ENCODE measurements at regions not wholly inside any gene's neighbourhood (a gene's known extent, or its start where the extent isn't known, plus 50 kb on each side); places are given as distances from the start of the nearest gene placed in this dataset.

DNA sequence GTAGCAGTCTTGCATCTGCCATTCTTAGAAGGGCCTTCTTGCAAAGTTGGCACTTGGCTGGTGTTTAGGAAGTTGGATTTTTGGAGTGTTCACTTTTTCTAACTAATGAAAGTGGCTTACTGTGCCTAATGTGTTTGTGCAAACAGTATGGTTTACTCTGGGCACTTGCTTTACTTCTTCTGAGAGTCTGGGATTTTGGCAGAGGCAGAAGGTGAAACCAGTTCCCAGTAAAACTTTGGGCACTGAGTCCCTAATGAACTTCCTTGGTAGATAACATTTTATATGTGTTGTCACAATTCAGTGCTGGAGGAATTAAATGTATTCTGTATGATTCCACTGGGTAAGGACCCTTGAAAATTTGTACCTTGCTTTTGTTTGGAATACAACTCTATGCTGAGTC is 155.7 kb downstream of the FAM170A start:
- Histone ChIP-seq H3K27me3 (replicated peaks; ENCODE audit: control insufficient read depth, insufficient read depth, low read length) (no peaks in the 10 kb centered on the region), H3K36me3 (ENCODE audit: control insufficient read depth, insufficient read depth, low read length) (no peaks in the 10 kb centered on the region), H3K4me3 (replicated peaks; ENCODE audit: low read depth, low read length) (no peak overlapping the region)
- DNase-seq (ENCODE audit: extremely low read depth, insufficient read length) = no peak
- TF ChIP-seq, protein P1, sequence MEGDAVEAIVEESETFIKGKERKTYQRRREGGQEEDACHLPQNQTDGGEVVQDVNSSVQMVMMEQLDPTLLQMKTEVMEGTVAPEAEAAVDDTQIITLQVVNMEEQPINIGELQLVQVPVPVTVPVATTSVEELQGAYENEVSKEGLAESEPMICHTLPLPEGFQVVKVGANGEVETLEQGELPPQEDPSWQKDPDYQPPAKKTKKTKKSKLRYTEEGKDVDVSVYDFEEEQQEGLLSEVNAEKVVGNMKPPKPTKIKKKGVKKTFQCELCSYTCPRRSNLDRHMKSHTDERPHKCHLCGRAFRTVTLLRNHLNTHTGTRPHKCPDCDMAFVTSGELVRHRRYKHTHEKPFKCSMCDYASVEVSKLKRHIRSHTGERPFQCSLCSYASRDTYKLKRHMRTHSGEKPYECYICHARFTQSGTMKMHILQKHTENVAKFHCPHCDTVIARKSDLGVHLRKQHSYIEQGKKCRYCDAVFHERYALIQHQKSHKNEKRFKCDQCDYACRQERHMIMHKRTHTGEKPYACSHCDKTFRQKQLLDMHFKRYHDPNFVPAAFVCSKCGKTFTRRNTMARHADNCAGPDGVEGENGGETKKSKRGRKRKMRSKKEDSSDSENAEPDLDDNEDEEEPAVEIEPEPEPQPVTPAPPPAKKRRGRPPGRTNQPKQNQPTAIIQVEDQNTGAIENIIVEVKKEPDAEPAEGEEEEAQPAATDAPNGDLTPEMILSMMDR (IDR thresholded peaks at IDR 0.05; ENCODE audit: insufficient read depth, low read length, poor library complexity, severe bottlenecking) = no peak

DNA sequence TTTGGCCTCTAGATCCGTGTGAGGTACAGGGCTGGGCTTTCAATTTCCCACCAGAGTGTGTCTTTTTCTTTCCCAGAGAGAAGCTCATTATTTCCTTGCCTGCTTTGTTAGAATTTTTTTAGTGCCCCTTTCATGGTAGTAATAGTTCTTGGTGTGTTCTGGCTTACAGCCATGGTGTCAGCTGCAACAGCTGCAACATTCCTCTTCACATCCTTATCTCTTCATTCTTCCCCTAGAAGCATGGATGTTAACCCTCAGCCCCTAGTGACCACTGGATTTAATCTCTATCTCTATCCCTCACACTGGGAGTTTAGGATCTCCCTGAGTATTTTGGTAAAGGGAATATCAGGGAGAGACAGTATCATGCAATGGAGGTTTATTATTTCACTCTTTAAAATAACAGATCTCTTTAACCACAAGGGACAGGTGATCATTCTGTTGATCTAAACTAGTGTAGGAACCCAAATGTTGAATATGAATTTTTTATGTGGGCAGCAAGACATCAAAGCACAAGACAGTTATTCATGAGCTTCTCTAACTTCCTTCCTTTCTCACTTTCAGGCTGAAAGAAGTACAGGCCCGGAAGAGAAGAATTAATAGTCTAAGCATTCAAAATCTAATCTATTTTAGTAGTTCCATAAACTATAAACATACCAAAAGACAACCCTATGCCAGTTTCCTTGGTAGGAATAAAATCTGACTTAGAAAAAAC is 160.2 kb downstream of the FAM170A start:
- Histone ChIP-seq H3K27me3 (replicated peaks; ENCODE audit: control insufficient read depth, insufficient read depth, low read length) (no peaks in the 10 kb centered on the region), H3K36me3 (ENCODE audit: control insufficient read depth, insufficient read depth, low read length) (no peaks in the 10 kb centered on the region), H3K4me3 (replicated peaks; ENCODE audit: low read depth, low read length) (no peak overlapping the region)
- no peak for DNase-seq (ENCODE audit: extremely low read depth, insufficient read length)
- TF ChIP-seq, protein P1 (IDR thresholded peaks at IDR 0.05; ENCODE audit: insufficient read depth, low read length, poor library complexity, severe bottlenecking) = no peak

DNA sequence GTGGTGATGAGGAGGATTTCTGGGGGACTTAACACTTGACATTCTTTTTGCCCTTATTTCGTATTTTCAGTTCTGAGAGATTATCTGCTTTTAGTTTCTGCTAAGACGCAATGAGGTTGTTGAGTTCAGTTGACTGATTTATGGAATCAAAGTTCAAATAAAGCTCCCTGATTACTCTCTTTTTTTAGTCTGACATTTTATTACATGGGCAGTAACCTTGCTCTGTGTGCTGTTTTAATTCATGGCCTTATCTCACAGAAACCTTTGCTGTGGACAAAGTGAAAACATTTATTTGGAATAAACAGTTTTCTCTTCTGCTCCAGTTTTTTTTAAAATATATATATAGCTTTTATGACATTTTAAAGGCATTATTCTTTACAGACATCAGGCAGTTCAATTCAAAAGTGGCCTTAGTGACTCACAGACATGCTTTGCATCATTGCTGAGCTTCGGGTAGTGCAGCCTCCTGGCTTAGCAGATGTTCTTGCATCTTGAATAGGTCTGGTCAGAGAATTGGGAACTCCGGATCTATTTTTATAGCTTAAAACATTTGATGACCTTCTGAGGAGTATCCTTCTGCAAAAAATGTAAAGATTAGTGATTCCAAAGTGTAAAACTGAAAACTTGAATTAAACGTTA is 162.9 kb downstream of the FAM170A start:
- Histone ChIP-seq H3K4me3 (replicated peaks; ENCODE audit: low read depth, low read length) (no peak overlapping the region), H3K36me3 (ENCODE audit: control insufficient read depth, insufficient read depth, low read length) (no peaks in the 10 kb centered on the region), H3K27me3 (replicated peaks; ENCODE audit: control insufficient read depth, insufficient read depth, low read length) (no peaks in the 10 kb centered on the region)
- no peak for DNase-seq (ENCODE audit: extremely low read depth, insufficient read length)
- TF ChIP-seq, protein P1 (IDR thresholded peaks at IDR 0.05; ENCODE audit: insufficient read depth, low read length, poor library complexity, severe bottlenecking) = no peak

DNA sequence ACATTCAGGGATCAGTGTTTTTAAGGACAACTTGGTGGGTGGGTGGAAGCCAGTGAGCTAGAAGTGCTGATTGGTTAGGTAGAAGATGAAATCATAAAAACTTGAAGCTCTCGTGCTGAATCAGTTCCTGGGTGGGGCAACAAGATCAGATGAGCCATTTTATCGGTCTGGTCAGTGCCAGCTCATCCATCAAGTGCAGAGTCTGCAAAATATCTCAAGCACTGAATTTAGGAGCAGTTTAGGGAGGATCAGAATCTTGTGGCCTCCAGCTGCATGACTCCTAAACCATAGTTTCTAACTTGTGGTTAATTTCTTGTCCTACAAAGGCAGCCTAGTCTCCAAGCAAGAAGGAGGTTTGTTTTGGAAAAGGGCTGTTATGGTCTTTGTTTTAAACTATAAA is 166.4 kb downstream of the FAM170A start:
- TF ChIP-seq, protein P1 (IDR thresholded peaks at IDR 0.05; ENCODE audit: insufficient read depth, low read length, poor library complexity, severe bottlenecking) = no peak
- Histone ChIP-seq H3K36me3 (ENCODE audit: control insufficient read depth, insufficient read depth, low read length) (no peaks in the 10 kb centered on the region), H3K4me3 (replicated peaks; ENCODE audit: low read depth, low read length) (no peak overlapping the region), H3K27me3 (replicated peaks; ENCODE audit: control insufficient read depth, insufficient read depth, low read length) (no peaks in the 10 kb centered on the region)
- DNase-seq (ENCODE audit: extremely low read depth, insufficient read length) = no peak

DNA sequence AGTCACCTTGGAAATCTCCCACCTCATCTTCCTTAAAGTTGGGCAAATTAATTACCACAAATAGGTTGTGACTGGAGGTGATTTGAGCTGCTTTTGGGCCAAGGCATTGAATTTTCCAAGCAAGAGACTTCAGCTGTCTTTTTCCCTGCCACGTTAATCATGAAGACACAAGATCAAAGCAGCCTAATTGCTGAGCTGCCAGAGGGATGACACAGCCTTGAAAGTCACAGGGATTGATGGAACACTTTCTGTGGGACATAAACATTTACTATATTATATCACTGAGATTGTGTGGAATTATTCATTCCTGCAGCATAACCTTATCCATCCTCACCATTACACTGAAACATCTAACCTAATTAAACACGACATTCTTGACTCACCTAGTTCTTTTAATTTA is 172.2 kb downstream of the FAM170A start:
- no peak for DNase-seq (ENCODE audit: extremely low read depth, insufficient read length)
- Histone ChIP-seq H3K36me3 (ENCODE audit: control insufficient read depth, insufficient read depth, low read length) (no peaks in the 10 kb centered on the region), H3K4me3 (replicated peaks; ENCODE audit: low read depth, low read length) (no peak overlapping the region), H3K27me3 (replicated peaks; ENCODE audit: control insufficient read depth, insufficient read depth, low read length) (no peaks in the 10 kb centered on the region)
- TF ChIP-seq, protein P1 (IDR thresholded peaks at IDR 0.05; ENCODE audit: insufficient read depth, low read length, poor library complexity, severe bottlenecking) = no peak

Measured in GM06990 (cell line).